Neutrophil (primary cell): ENCODE measurements at regions not wholly inside any gene's neighbourhood (a gene's known extent, or its start where the extent isn't known, plus 50 kb on each side); places are given as distances from the start of the nearest gene placed in this dataset.

Experiments used
- H3K27ac ChIP-seq: fragments of 200-600 bp; sonication (generic); 2 replicates; pipeline ENCODE4 v1.5.1; 2016; ENCODE audit warnings: mild to moderate bottlenecking, moderate library complexity
- H3K27me3 ChIP-seq: fragments of 200-600 bp; sonication (generic); 2 replicates; pipeline ENCODE4 v1.6.0; 2016; ENCODE audit warnings: mild to moderate bottlenecking
- H3K36me3 ChIP-seq: fragments of 200-600 bp; sonication (generic); 2 replicates; pipeline ENCODE4 v1.5.1; 2017
- H3K4me1 ChIP-seq, 2 experiments: fragments of 200-600 bp in 1 of 2; sonication (generic) in 1 of 2; 1 replicate in 1 of 2; 2 replicates in 1 of 2; pipeline versions ENCODE4 v1.5.1 to v1.6.1; 2013 to 2016; ENCODE audit warnings: low read depth in 1 of 2, low read length in 1 of 2, mild to moderate bottlenecking in 1 of 2, moderate library complexity in 1 of 2; ENCODE audit not compliant: control insufficient read depth in 1 of 2, insufficient read depth in 1 of 2
- H3K4me3 ChIP-seq, 2 experiments: fragments of 200-600 bp in 1 of 2; sonication (generic) in 1 of 2; 1 replicate in 1 of 2; 2 replicates in 1 of 2; pipeline ENCODE4 v1.5.1; 2013 to 2016; ENCODE audit warnings: low read depth in 1 of 2, low read length in 1 of 2, mild to moderate bottlenecking in 1 of 2, moderate library complexity in 1 of 2
- H3K9me3 ChIP-seq: fragments of 200-600 bp; sonication (generic); 2 replicates; pipeline ENCODE4 v1.5.1; 2016
- TF ChIP-seq, protein P1 (sequence below): fragments of 200-600 bp; sonication (generic); IDR thresholded peaks from 2 replicates; pipeline ENCODE4 v1.5.1; 2016; ENCODE audit warnings: antibody characterized with exemption

GRCh38 chr2:176758426-176758825 lies 454.2 kb upstream of the HNRNPA3 start:
- H3K4me1 ChIP-seq, result peaks cover 7 to 12% of the 10 kb centered on the region in 2 experiments
- H3K27ac ChIP-seq, result no peak overlapping the region
- no peaks in the 10 kb centered on the region for H3K9me3 ChIP-seq
- no peaks in the 10 kb centered on the region for H3K36me3 ChIP-seq
- peaks cover 4% of the 10 kb centered on the region for H3K27me3 ChIP-seq
- no peak overlapping the region for H3K4me3 ChIP-seq
- TF ChIP-seq, protein P1, sequence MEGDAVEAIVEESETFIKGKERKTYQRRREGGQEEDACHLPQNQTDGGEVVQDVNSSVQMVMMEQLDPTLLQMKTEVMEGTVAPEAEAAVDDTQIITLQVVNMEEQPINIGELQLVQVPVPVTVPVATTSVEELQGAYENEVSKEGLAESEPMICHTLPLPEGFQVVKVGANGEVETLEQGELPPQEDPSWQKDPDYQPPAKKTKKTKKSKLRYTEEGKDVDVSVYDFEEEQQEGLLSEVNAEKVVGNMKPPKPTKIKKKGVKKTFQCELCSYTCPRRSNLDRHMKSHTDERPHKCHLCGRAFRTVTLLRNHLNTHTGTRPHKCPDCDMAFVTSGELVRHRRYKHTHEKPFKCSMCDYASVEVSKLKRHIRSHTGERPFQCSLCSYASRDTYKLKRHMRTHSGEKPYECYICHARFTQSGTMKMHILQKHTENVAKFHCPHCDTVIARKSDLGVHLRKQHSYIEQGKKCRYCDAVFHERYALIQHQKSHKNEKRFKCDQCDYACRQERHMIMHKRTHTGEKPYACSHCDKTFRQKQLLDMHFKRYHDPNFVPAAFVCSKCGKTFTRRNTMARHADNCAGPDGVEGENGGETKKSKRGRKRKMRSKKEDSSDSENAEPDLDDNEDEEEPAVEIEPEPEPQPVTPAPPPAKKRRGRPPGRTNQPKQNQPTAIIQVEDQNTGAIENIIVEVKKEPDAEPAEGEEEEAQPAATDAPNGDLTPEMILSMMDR, result no peak

DNA sequence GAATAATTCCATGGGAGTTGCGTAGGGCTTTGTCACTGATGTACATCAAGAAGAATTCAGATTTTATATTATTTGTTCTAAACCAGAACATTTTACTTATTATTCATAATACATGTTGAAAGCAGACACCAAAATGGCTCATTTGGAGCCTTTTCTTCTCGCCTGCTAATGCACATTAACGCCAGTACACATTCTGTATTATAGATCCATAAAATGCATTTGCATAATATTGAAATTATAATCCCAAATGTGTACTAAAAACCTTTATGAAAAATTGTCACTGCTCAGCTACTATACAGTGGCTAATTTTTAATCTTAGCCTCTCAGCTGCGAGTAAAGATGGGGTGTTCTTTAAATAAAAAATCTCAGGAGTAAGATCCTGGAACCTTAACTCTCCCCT lies 452.2 kb upstream of the HNRNPA3 start:
- no peak overlapping the region for H3K4me3 ChIP-seq
- H3K36me3 ChIP-seq, result no peaks in the 10 kb centered on the region
- H3K9me3 ChIP-seq, result no peaks in the 10 kb centered on the region
- no peaks in the 10 kb centered on the region for H3K4me1 ChIP-seq
- no peak overlapping the region for H3K27ac ChIP-seq
- TF ChIP-seq, protein P1, result no peak
- H3K27me3 ChIP-seq, result peaks cover 9% of the 10 kb centered on the region

DNA sequence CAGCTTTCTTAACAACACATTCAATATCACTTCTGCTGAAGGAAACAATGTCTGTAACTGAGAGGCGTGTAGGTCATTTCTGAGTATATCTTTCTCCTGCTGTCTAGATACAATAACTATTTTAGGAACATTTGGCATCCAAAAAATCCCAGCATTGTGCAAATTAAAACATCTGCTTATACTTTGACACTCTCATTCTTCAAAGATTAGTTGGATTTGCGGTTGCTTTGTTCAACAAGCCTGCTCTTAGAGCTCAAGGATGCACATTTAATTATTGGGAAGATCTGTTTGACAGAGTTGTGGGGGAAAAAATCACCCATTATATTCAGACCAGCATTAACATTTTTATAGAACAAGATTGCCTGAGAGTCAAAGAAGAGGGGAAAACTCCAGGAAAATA lies 449.5 kb upstream of the HNRNPA3 start:
- no peaks in the 10 kb centered on the region for H3K36me3 ChIP-seq
- H3K4me3 ChIP-seq, result no peak overlapping the region
- no peaks in the 10 kb centered on the region for H3K9me3 ChIP-seq
- TF ChIP-seq, protein P1, result no peak
- peaks cover 9% of the 10 kb centered on the region for H3K27me3 ChIP-seq
- no peaks in the 10 kb centered on the region for H3K4me1 ChIP-seq
- no peak overlapping the region for H3K27ac ChIP-seq

GRCh38 chr2:176763851-176764404 lies 448.7 kb upstream of the HNRNPA3 start:
- Histone ChIP-seq H3K36me3 (no peaks in the 10 kb centered on the region), H3K27ac (no peak overlapping the region), H3K4me3 (no peak overlapping the region), H3K4me1 (no peaks in the 10 kb centered on the region), H3K9me3 (no peaks in the 10 kb centered on the region), H3K27me3 (peaks cover 9% of the 10 kb centered on the region)
- TF ChIP-seq, protein P1, result no peak

DNA sequence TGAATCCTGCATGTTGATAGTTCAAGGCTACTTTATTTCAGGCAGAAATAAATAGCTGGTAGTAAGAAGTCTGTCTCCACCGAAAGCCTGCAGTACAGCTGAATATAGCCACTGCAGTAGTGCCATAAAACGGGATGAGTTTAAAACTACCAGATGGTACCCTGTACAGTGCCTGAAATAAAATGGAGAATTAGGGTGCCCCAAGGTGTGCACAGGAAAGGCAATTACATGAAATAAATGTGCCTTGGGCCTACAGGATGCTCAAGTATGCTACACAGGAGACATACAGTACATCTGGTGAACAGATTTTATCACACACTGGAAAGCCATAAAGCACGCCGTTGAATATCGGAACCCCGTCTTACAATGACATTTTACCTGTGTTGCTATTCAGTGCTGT lies 447.7 kb upstream of the HNRNPA3 start:
- H3K4me3 ChIP-seq, result no peak overlapping the region
- H3K36me3 ChIP-seq, result no peaks in the 10 kb centered on the region
- no peak overlapping the region for H3K27ac ChIP-seq
- H3K27me3 ChIP-seq, result peaks cover 9% of the 10 kb centered on the region
- no peaks in the 10 kb centered on the region for H3K9me3 ChIP-seq
- H3K4me1 ChIP-seq, result no peaks in the 10 kb centered on the region
- TF ChIP-seq, protein P1, result no peak

DNA sequence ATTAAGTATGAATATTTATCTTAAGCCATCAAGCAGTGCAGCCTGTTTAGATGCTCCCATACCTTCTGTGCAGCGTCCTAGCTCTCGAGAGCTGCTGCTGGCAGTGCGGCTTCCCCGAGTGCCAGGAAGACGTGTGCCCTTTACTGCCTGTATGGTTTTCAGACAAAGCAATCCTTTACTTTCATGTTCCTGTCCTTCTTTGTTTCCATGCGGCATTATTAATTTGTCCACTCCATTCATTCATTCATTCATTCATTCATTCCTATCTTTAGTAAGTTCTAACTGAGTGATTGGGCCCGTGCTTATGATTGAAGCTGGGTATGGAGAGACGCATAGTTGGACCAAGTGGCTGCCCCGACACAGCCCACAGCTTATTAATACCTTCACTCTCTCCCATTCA lies 446.6 kb upstream of the HNRNPA3 start:
- H3K36me3 ChIP-seq, result no peaks in the 10 kb centered on the region
- H3K4me3 ChIP-seq, result no peak overlapping the region
- H3K27me3 ChIP-seq, result peaks cover 6% of the 10 kb centered on the region
- no peaks in the 10 kb centered on the region for H3K9me3 ChIP-seq
- TF ChIP-seq, protein P1, result no peak
- no peak overlapping the region for H3K27ac ChIP-seq
- H3K4me1 ChIP-seq, result no peaks in the 10 kb centered on the region
